ENCODE measurements at regions not wholly inside any gene's neighbourhood (a gene's known extent, or its start where the extent isn't known, plus 50 kb on each side); places are given as distances from the start of the nearest gene placed in this dataset.

GRCh38 chr9:18338042-18338441 is 135.9 kb upstream of the ADAMTSL1 start:
- no peaks in the 10 kb centered on the region for H3K79me2 ChIP-seq (ENCODE audit: control insufficient read depth, low read length)
- no peaks in the 10 kb centered on the region for H3K27me3 ChIP-seq (ENCODE audit: control insufficient read depth, low read length)
- no peaks in the 10 kb centered on the region for H3K9me2 ChIP-seq (replicated peaks; ENCODE audit: control insufficient read depth, low read length)
- no peaks in the 10 kb centered on the region for H3K9me3 ChIP-seq (ENCODE audit: control insufficient read depth, insufficient read depth, low read length)
- H3K4me2 ChIP-seq (ENCODE audit: low read length), result no peak overlapping the region
- H3K36me3 ChIP-seq (ENCODE audit: control insufficient read depth, low read length), result no peaks in the 10 kb centered on the region
- no peaks in the 10 kb centered on the region for H3K4me1 ChIP-seq (ENCODE audit: control insufficient read depth, low read length)
- H3K27ac ChIP-seq (ENCODE audit: low read depth, low read length), result no peak overlapping the region
- TF ChIP-seq, protein P1, sequence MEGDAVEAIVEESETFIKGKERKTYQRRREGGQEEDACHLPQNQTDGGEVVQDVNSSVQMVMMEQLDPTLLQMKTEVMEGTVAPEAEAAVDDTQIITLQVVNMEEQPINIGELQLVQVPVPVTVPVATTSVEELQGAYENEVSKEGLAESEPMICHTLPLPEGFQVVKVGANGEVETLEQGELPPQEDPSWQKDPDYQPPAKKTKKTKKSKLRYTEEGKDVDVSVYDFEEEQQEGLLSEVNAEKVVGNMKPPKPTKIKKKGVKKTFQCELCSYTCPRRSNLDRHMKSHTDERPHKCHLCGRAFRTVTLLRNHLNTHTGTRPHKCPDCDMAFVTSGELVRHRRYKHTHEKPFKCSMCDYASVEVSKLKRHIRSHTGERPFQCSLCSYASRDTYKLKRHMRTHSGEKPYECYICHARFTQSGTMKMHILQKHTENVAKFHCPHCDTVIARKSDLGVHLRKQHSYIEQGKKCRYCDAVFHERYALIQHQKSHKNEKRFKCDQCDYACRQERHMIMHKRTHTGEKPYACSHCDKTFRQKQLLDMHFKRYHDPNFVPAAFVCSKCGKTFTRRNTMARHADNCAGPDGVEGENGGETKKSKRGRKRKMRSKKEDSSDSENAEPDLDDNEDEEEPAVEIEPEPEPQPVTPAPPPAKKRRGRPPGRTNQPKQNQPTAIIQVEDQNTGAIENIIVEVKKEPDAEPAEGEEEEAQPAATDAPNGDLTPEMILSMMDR (IDR thresholded peaks at IDR 0.05; ENCODE audit: low read depth, low read length, poor library complexity, severe bottlenecking), result no peak
- no peak for TF ChIP-seq EZH2phosphoT487 (IDR thresholded peaks at IDR 0.05; ENCODE audit: borderline replicate concordance, low read length)
- no peaks in the 10 kb centered on the region for H4K20me1 ChIP-seq (ENCODE audit: control insufficient read depth, insufficient read depth, low read depth, low read length)
- H3K4me3 ChIP-seq (ENCODE audit: low read length), result no peak overlapping the region
- H3F3A ChIP-seq (ENCODE audit: control insufficient read depth, insufficient read depth), result no peaks in the 10 kb centered on the region

DNA sequence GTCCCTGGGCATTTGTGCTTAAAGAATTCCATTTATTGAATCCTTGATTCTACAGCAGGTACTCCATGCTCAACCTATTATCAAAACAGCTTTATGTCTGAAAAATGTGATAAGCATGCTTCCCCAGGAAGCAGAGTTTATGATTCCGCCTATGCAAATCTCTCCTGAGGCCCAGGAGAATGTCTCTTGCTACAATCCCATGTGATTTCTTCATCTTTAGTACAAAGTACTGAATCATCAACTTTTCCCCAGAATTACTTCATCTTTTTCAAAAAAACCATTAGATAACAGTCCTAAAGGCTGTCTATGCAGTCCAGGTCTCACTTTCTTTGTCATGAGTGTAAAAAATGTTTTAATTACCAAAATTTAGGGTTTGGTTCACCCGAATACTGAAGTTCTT is 130.2 kb upstream of the ADAMTSL1 start:
- Histone ChIP-seq H3F3A (ENCODE audit: control insufficient read depth, insufficient read depth) (no peaks in the 10 kb centered on the region), H3K27me3 (ENCODE audit: control insufficient read depth, low read length) (no peaks in the 10 kb centered on the region), H3K9me3 (ENCODE audit: control insufficient read depth, insufficient read depth, low read length) (no peaks in the 10 kb centered on the region), H3K36me3 (ENCODE audit: control insufficient read depth, low read length) (no peaks in the 10 kb centered on the region), H3K27ac (ENCODE audit: low read depth, low read length) (no peak overlapping the region), H3K79me2 (ENCODE audit: control insufficient read depth, low read length) (no peaks in the 10 kb centered on the region), H3K4me2 (ENCODE audit: low read length) (no peak overlapping the region), H3K4me1 (ENCODE audit: control insufficient read depth, low read length) (peaks cover 7% of the 10 kb centered on the region), H3K4me3 (ENCODE audit: low read length) (no peak overlapping the region), H4K20me1 (ENCODE audit: control insufficient read depth, insufficient read depth, low read depth, low read length) (no peaks in the 10 kb centered on the region), H3K9me2 (replicated peaks; ENCODE audit: control insufficient read depth, low read length) (no peaks in the 10 kb centered on the region)
- TF ChIP-seq EZH2phosphoT487 (IDR thresholded peaks at IDR 0.05; ENCODE audit: borderline replicate concordance, low read length), result no peak
- TF ChIP-seq, protein P1 (IDR thresholded peaks at IDR 0.05; ENCODE audit: low read depth, low read length, poor library complexity, severe bottlenecking), result no peak

GRCh38 chr9:18346745-18347144 is 127.2 kb upstream of the ADAMTSL1 start:
- TF ChIP-seq, protein P1 (IDR thresholded peaks at IDR 0.05; ENCODE audit: low read depth, low read length, poor library complexity, severe bottlenecking), result no peak
- TF ChIP-seq EZH2phosphoT487 (IDR thresholded peaks at IDR 0.05; ENCODE audit: borderline replicate concordance, low read length), result no peak
- Histone ChIP-seq H4K20me1 (ENCODE audit: control insufficient read depth, insufficient read depth, low read depth, low read length) (no peaks in the 10 kb centered on the region), H3K4me2 (ENCODE audit: low read length) (no peak overlapping the region), H3K4me1 (ENCODE audit: control insufficient read depth, low read length) (peaks cover 7% of the 10 kb centered on the region), H3K4me3 (ENCODE audit: low read length) (no peak overlapping the region), H3F3A (ENCODE audit: control insufficient read depth, insufficient read depth) (no peaks in the 10 kb centered on the region), H3K27me3 (ENCODE audit: control insufficient read depth, low read length) (no peaks in the 10 kb centered on the region), H3K36me3 (ENCODE audit: control insufficient read depth, low read length) (no peaks in the 10 kb centered on the region), H3K79me2 (ENCODE audit: control insufficient read depth, low read length) (no peaks in the 10 kb centered on the region), H3K9me2 (replicated peaks; ENCODE audit: control insufficient read depth, low read length) (no peaks in the 10 kb centered on the region), H3K27ac (ENCODE audit: low read depth, low read length) (no peak overlapping the region), H3K9me3 (ENCODE audit: control insufficient read depth, insufficient read depth, low read length) (no peaks in the 10 kb centered on the region)

Measured in DOHH2 (cell line).